Adrenal gland (tissue), 9 donors: ENCODE measurements at regions not wholly inside any gene's neighbourhood (a gene's known extent, or its start where the extent isn't known, plus 50 kb on each side); places are given as distances from the start of the nearest gene placed in this dataset.

Experiments
- DNase-seq, 7 donors: peaks; one replicate each; pipeline ENCODE4 v3.0.0-alpha.2; 2019 to 2020
- H3K27ac ChIP-seq, 5 donors: fragments of 200-600 bp; sonication (generic) in 4 of 5; 1 replicate in 3 of 5; 2 replicates in 2 of 5; pipeline versions ENCODE4 v1.5.1 to v1.8.0; 2016 to 2020; ENCODE audit warnings: mild to moderate bottlenecking in 1 of 5
- H3K27me3 ChIP-seq: fragments of 200-600 bp; 2 replicates; pipeline ENCODE4 v1.8.0; 2021
- H3K36me3 ChIP-seq, 2 donors: fragments of 200-600 bp; replicated peaks in 1 of 2; 1 replicate in 1 of 2; 2 replicates in 1 of 2; pipeline versions ENCODE4 v1.5.1 to v1.8.0; 2018 to 2022
- H3K4me1 ChIP-seq, 2 donors: fragments of 200-600 bp; replicated peaks in 1 of 2; 1 replicate in 1 of 2; 2 replicates in 1 of 2; pipeline versions ENCODE4 v1.5.1 to v1.8.0; 2018 to 2021
- H3K4me3 ChIP-seq, 4 donors: fragments of 200-600 bp; sonication (generic) in 3 of 4; one replicate each; pipeline ENCODE4 v1.5.1; 2016 to 2018
- H3K9me3 ChIP-seq, 3 donors: fragments of 200-600 bp; sonication (generic) in 1 of 3; replicated peaks in 1 of 3; 1 replicate in 2 of 3; 2 replicates in 1 of 3; pipeline versions ENCODE4 v1.5.1 to v1.8.0; 2016 to 2021
- POLR2A ChIP-seq, 2 donors: fragments of 450-650 bp; IDR thresholded peaks; one replicate each; pipeline ENCODE4 v1.6.1; 2017; ENCODE audit warnings: antibody characterized with exemption in 2 of 2, mild to moderate bottlenecking in 2 of 2, moderate library complexity in 1 of 2
- WGBS, 4 donors: extraction: QIAGEN DNeasy Blood & Tissue Kit in 2 of 4; methylation state at CpG; one replicate each; pipeline versions ENCODE4 v1.1.5 to v1.1.7; 2013 to 2017; 5-methylcytosine and 5-hydroxymethylcytosine counted together
- intact Hi-C, 2 donors: fragments of 100-400 bp; cut with DNase I; formaldehyde crosslinking; loops; one replicate each; pipeline versions ENCODE4 v1.14.1 to v1.15.0; 2022 to 2023
- TF ChIP-seq, protein P1 (sequence below), 6 experiments: fragments of 450-650 bp in 4 of 6; fragments of 200-600 bp in 2 of 6; sonication (generic) in 1 of 6; IDR thresholded peaks; 1 replicate in 5 of 6; 2 replicates in 1 of 6; pipeline versions ENCODE4 v1.5.1 to v1.8.0; 2016 to 2021; ENCODE audit warnings: antibody characterized with exemption in 6 of 6, mild to moderate bottlenecking in 2 of 6, moderate library complexity in 1 of 6
- donor health status: healthy with polysubstance abuse.
- donor health status: Bipolar disorder and iron deficiency.
- donor health status: DM: yes; HTN: yes; CAD: no.
- donor health status: DM: no; HTN: no; CAD: no.
- donor health status: DM: no; HTN: no; CAD: no.

GRCh38 chr7:79615466-79615865 is 162.0 kb upstream of the MAGI2 start:
- Histone ChIP-seq H3K4me1 (no peaks in the 10 kb centered on the region), H3K36me3 (no peaks in the 10 kb centered on the region), H3K4me3 (no peak overlapping the region), H3K27me3 (no peaks in the 10 kb centered on the region), H3K9me3 (no peaks in the 10 kb centered on the region), H3K27ac (no peak overlapping the region)
- 47 to 64% (median 56%) methylated on average over 3 of the region's 3 CpGs for WGBS, 4 donors
- no peak for DNase-seq
- intact Hi-C loops: no loop called here
- TF ChIP-seq POLR2A (IDR thresholded peaks at IDR 0.05): no peak
- TF ChIP-seq, protein P1, sequence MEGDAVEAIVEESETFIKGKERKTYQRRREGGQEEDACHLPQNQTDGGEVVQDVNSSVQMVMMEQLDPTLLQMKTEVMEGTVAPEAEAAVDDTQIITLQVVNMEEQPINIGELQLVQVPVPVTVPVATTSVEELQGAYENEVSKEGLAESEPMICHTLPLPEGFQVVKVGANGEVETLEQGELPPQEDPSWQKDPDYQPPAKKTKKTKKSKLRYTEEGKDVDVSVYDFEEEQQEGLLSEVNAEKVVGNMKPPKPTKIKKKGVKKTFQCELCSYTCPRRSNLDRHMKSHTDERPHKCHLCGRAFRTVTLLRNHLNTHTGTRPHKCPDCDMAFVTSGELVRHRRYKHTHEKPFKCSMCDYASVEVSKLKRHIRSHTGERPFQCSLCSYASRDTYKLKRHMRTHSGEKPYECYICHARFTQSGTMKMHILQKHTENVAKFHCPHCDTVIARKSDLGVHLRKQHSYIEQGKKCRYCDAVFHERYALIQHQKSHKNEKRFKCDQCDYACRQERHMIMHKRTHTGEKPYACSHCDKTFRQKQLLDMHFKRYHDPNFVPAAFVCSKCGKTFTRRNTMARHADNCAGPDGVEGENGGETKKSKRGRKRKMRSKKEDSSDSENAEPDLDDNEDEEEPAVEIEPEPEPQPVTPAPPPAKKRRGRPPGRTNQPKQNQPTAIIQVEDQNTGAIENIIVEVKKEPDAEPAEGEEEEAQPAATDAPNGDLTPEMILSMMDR (IDR thresholded peaks at IDR 0.05): no peak

DNA sequence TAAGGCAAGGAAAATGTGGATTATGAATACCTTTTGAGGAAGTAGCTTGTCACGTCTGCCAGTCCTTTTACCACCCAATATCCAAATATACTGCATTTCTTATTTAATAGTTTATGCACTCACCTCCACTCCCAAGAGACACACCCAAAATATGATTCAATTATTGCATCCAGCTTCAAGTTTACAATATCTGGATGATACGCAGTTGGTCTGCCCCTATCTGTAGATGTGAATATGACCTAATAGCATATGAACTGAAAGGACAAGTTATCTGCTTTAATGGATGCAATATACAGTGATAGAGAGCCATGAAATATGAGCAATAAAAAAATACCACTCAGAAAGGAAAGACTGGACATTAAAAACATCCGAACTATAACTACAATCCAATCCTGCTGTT is 159.4 kb upstream of the MAGI2 start:
- TF ChIP-seq, protein P1 (IDR thresholded peaks at IDR 0.05): no peak
- TF ChIP-seq POLR2A (IDR thresholded peaks at IDR 0.05): no peak
- intact Hi-C loops: no loop called here
- no peak overlapping the region for H3K27ac ChIP-seq
- no peak for DNase-seq
- H3K9me3 ChIP-seq: no peaks in the 10 kb centered on the region
- no peaks in the 10 kb centered on the region for H3K27me3 ChIP-seq
- H3K36me3 ChIP-seq: no peaks in the 10 kb centered on the region
- WGBS, 4 donors: 82 to 93% (median 89%) methylated on average over 3 of the region's 3 CpGs
- no peak overlapping the region for H3K4me3 ChIP-seq
- H3K4me1 ChIP-seq: no peaks in the 10 kb centered on the region

DNA sequence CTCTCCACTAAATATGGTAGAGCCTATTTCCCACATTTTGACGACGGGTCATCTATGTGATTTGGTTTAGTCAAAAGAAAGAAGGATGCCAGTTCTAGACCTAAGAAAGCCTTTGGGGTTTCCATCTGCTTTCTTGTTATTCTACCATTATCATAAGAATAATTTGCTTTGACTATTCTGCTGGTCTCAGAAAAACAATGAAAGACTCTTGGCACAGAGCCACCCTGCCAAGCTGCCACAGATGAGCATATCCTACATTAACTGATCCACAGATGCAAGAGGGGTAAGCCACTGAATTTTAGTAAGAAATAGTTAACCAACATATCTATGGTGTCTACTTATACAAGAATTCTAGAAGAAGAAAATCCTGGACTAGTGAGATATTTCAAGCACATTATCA is 158.6 kb upstream of the MAGI2 start:
- intact Hi-C loops: no loop called here
- 80 to 88% (median 83%) methylated on average over 2 of the region's 2 CpGs for WGBS, 4 donors

DNA sequence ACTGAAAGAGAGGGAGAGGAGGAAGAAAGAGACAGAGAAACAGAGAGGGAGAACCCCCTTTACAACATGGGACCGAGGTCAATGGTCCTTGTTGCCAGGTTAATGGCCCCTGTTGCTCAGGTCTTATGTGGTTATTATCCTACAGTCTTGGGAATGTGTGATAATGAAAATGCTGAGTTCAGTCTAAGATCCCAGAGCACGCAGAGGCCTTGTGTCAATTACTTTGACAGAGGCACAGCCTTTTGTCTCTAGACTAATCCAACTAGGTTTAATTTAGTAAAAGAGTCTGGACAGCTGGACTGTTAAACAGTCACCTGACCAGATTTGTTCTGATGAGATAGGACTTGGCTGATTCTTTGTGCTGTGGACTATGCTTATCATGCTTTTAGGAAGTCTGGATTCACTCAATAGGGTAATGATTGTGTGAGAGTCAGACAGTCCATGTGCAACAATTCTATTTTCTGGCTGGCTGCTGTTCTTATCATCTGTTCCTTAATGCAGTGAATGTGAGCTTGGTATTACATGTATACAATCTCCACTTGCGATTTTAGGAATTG is 157.4 kb upstream of the MAGI2 start:
- Histone ChIP-seq H3K9me3 (no peaks in the 10 kb centered on the region), H3K4me1 (no peaks in the 10 kb centered on the region), H3K27me3 (no peaks in the 10 kb centered on the region), H3K4me3 (no peak overlapping the region), H3K36me3 (no peaks in the 10 kb centered on the region), H3K27ac (no peak overlapping the region)
- DNase-seq: no peak
- TF ChIP-seq, protein P1 (IDR thresholded peaks at IDR 0.05): no peak
- TF ChIP-seq POLR2A (IDR thresholded peaks at IDR 0.05): no peak
- 75 to 83% (median 80%) methylated on average over 3 of the region's 3 CpGs for WGBS, 4 donors
- intact Hi-C loops: no loop called here

More for the DNA sequence above, 158.6 kb upstream of the MAGI2 start:
- Histone ChIP-seq H3K36me3 (no peaks in the 10 kb centered on the region), H3K27me3 (no peaks in the 10 kb centered on the region), H3K27ac (no peak overlapping the region), H3K9me3 (no peaks in the 10 kb centered on the region), H3K4me3 (no peak overlapping the region), H3K4me1 (no peaks in the 10 kb centered on the region)
- no peak for DNase-seq
- no peak for TF ChIP-seq POLR2A (IDR thresholded peaks at IDR 0.05)
- TF ChIP-seq, protein P1 (IDR thresholded peaks at IDR 0.05): no peak
